ENCODE measurements at regions not wholly inside any gene's neighbourhood (a gene's known extent, or its start where the extent isn't known, plus 50 kb on each side); places are given as distances from the start of the nearest gene placed in this dataset.

DNA sequence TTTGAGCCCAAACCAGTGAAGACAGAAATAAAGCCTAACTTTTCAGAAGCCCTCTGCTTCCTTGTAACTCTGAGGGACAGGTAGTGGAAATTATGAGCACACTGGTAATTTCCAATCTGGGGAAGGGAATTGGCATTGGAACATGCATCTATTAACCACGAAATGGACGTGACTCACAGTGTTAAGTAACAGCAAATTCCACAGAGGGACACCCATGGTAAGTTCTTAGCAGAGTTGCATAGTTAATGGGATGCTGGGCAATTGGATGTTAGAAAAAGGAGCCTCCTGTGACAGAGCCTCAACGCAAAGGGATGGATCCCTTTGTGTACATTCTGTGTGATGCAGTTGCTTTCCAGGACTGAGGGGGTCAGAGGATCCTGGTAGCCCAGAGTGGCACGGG is 168.6 kb downstream of the SEMA6D start:
- 66 to 73% methylated on average over 4 of the region's 4 CpGs for WGBS, 2 donors

DNA sequence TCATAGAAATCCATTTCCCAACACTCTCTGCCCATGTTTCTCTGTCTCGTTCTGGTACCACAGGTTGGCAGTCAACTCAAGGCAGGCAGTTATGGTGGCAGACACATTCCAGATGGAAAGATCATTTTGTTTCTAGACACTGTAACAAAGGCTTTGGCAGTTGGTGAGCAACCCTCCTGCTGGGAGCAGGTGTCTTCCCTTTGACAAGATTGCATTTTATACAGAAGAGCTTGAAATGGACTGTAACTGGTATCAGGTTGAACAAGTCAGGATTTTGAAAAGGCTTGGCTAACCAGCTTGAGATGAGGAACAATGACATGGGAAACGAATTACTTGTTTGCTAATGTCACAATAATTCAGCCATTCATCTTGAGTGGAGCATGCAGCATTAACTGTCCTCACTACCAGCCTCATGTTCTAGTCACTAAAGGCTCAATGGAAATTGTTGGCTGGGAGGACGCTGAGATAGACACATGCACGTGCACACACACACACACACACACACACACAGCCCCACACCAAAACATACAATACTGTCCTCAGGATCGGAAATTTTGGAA is 170.0 kb downstream of the SEMA6D start:
- no peak for TF ChIP-seq EP300 (IDR thresholded peaks at IDR 0.05)
- no peak for TF ChIP-seq POLR2A (IDR thresholded peaks at IDR 0.05)
- TF ChIP-seq, protein P1, sequence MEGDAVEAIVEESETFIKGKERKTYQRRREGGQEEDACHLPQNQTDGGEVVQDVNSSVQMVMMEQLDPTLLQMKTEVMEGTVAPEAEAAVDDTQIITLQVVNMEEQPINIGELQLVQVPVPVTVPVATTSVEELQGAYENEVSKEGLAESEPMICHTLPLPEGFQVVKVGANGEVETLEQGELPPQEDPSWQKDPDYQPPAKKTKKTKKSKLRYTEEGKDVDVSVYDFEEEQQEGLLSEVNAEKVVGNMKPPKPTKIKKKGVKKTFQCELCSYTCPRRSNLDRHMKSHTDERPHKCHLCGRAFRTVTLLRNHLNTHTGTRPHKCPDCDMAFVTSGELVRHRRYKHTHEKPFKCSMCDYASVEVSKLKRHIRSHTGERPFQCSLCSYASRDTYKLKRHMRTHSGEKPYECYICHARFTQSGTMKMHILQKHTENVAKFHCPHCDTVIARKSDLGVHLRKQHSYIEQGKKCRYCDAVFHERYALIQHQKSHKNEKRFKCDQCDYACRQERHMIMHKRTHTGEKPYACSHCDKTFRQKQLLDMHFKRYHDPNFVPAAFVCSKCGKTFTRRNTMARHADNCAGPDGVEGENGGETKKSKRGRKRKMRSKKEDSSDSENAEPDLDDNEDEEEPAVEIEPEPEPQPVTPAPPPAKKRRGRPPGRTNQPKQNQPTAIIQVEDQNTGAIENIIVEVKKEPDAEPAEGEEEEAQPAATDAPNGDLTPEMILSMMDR (IDR thresholded peaks at IDR 0.05), result no peak
- H3K9me3 ChIP-seq, result no peaks in the 10 kb centered on the region
- H3K4me3 ChIP-seq, result no peak overlapping the region
- DNase-seq (ENCODE audit: low spot score in 2 of 2), result no peak
- H3K36me3 ChIP-seq, result no peaks in the 10 kb centered on the region
- H3K27ac ChIP-seq, result no peak overlapping the region
- H3K4me1 ChIP-seq, result peaks cover 0 to 6% (median 0%) of the 10 kb centered on the region in 4 donors
- WGBS, 2 donors, result 84 to 89% methylated on average over 5 of the region's 5 CpGs
- no peaks in the 10 kb centered on the region for H3K27me3 ChIP-seq

More for the DNA sequence above, 168.6 kb downstream of the SEMA6D start:
- Histone ChIP-seq H3K9me3 (no peaks in the 10 kb centered on the region), H3K27ac (no peak overlapping the region), H3K27me3 (no peaks in the 10 kb centered on the region), H3K4me3 (no peak overlapping the region), H3K4me1 (peaks cover 0 to 6% (median 0%) of the 10 kb centered on the region in 4 donors), H3K36me3 (no peaks in the 10 kb centered on the region)
- no peak for TF ChIP-seq EP300 (IDR thresholded peaks at IDR 0.05)
- TF ChIP-seq, protein P1 (IDR thresholded peaks at IDR 0.05), result no peak
- TF ChIP-seq POLR2A (IDR thresholded peaks at IDR 0.05), result no peak
- DNase-seq (ENCODE audit: low spot score in 2 of 2), result no peak

DNA sequence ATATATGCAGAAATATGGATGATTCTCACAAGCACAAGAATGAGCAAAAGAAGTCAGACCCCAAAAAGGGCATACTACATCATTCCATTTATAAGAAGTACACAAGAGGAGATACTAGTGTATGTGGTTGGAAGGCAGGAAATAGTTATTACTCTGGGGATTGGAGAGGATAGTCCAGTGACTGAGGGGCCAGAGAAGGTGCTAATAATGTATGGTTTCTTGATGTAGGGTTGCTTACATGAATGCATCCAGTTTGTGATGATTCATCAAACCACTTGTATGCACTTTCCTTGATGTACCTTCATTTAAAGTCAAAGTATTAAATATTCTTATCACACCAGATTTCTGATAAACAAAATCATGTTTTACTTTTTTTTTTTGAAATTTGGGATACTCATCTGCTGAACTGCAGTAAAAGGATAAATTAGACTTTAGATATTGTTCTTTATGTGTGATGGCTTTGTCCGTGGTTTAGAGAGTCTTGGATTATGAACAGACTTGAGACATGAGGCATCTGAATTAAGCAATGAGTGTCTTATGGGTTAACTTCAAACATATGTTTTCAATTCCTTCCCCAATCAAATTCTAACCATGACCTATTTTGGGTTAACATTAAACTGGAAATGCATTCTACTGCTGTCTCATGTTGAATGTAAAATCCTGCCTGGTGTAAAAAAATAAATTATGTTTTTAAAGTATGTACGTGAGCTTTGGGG is 171.2 kb downstream of the SEMA6D start:
- Histone ChIP-seq H3K4me3 (no peak overlapping the region), H3K36me3 (no peaks in the 10 kb centered on the region), H3K4me1 (peaks cover 0 to 6% (median 0%) of the 10 kb centered on the region in 4 donors), H3K27ac (no peak overlapping the region), H3K9me3 (no peaks in the 10 kb centered on the region), H3K27me3 (no peaks in the 10 kb centered on the region)
- no peak for TF ChIP-seq POLR2A (IDR thresholded peaks at IDR 0.05)
- DNase-seq (ENCODE audit: low spot score in 2 of 2), result no peak
- WGBS, 2 donors, result 77 to 80% methylated on average over 2 of the region's 2 CpGs

DNA sequence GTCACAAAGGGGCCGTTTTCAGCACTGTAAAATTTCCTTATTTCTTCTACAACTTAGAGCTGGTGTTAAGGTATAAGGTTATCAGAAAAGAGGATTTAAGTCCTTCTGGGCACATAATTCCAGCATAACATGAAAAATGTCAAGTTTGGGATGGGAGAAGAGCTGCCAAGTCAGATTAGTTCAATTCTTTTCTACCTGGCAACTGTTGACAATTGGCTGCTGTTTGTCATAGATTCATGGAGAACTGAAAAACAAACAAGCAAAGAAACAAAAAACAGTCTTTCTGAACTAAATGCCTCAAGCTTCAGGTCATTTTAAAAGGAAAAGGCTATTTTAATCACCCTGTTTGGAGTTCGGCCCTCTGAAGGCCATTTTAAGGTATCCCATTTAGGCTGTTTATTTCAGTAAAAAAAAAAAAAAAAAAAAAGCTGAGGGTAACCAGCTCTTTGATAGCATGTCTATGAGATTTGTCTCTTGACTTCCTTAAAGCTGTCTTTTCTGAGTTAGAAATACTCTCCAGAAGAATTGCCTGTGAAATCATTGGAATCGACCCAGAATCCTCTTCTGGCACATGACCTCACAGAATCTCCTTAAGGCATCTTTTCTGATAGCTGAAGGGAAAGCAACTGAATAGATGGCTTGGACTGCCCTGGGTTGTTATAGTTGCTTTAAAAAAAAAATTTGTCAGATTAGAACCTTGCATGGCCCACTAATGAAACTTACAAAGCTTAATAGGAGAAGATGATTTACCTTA is 173.3 kb downstream of the SEMA6D start:
- Histone ChIP-seq H3K9me3 (no peaks in the 10 kb centered on the region), H3K27me3 (no peaks in the 10 kb centered on the region), H3K27ac (no peak overlapping the region), H3K36me3 (no peaks in the 10 kb centered on the region), H3K4me3 (no peak overlapping the region), H3K4me1 (peaks cover 0 to 6% (median 0%) of the 10 kb centered on the region in 4 donors)
- 44 to 58% methylated on average over 3 of the region's 3 CpGs for WGBS, 2 donors
- no peak for DNase-seq (ENCODE audit: low spot score in 2 of 2)
- TF ChIP-seq EP300 (IDR thresholded peaks at IDR 0.05) (no peak), POLR2A (IDR thresholded peaks at IDR 0.05) (no peak)
- TF ChIP-seq, protein P1 (IDR thresholded peaks at IDR 0.05), result no peak

DNA sequence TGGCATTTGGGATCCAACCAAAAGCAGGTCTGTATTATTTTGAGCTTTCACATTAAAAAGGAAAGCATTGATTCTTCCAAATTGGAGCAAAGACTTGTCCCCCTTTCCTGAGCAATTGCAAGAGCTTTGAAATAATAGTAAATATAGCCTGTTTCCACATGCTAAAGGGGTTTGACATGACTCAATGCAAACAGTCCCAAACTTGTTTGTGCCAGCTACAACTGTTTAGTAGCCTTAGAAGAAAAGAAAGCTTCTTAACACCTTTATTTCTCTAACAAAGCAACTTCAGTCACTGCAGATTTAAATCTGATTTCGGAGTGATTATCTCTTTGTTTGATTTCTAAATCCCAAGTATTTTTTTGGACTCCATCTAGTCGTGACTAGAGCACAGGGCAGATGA is 180.2 kb downstream of the SEMA6D start:
- no peak for DNase-seq (ENCODE audit: low spot score in 2 of 2)
- H3K4me3 ChIP-seq, result no peak overlapping the region
- no peaks in the 10 kb centered on the region for H3K36me3 ChIP-seq
- no peaks in the 10 kb centered on the region for H3K27me3 ChIP-seq
- WGBS, 2 donors, result 53 to 62% methylated on average over 2 of the region's 2 CpGs
- H3K27ac ChIP-seq, result no peak overlapping the region
- H3K9me3 ChIP-seq, result peaks cover 0 to 4% (median 0%) of the 10 kb centered on the region in 4 donors
- TF ChIP-seq POLR2A (IDR thresholded peaks at IDR 0.05), result no peak
- no peak for TF ChIP-seq EP300 (IDR thresholded peaks at IDR 0.05)
- TF ChIP-seq, protein P1 (IDR thresholded peaks at IDR 0.05), result no peak
- H3K4me1 ChIP-seq, result no peaks in the 10 kb centered on the region
